ENCODE measurements at regions not wholly inside any gene's neighbourhood (a gene's known extent, or its start where the extent isn't known, plus 50 kb on each side); places are given as distances from the start of the nearest gene placed in this dataset.

DNA sequence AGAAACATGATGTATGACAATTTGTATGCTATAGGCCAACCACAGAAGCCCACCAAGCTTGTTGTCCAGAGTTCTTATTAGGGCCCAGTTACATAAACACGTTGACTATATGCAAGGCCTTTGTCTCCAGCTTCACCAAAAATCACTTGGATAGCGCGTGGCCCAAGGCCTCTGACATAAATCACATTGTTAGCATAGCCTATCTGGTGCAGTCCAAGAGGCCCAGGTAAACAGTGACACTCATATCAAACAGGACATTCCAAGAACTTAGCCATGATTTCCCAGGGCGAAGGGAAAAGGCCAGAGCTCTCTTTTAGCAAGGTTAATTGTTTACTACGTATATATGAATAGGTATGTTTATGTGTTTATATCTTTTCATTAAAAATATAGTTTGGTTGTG is 337.2 kb upstream of the CELF2 start:
- H3K36me3 ChIP-seq: no peaks in the 10 kb centered on the region
- no peak overlapping the region for H3K4me3 ChIP-seq
- no peaks in the 10 kb centered on the region for H3K4me1 ChIP-seq
- intact Hi-C loops (cut with DNase I): no loop called here
- no peaks in the 10 kb centered on the region for H3K27me3 ChIP-seq
- DNase-seq (ENCODE audit: extremely low spot score in 2 of 2): no peak
- TF ChIP-seq POLR2A (IDR thresholded peaks at IDR 0.05) (no peak), POLR2AphosphoS5 (IDR thresholded peaks at IDR 0.05; ENCODE audit: insufficient read depth in 1 of 2, low read depth in 1 of 2) (no peak), CTCF (IDR thresholded peaks at IDR 0.05) (no peak)
- H3K27ac ChIP-seq: no peak overlapping the region
- H3K9me3 ChIP-seq: no peaks in the 10 kb centered on the region

DNA sequence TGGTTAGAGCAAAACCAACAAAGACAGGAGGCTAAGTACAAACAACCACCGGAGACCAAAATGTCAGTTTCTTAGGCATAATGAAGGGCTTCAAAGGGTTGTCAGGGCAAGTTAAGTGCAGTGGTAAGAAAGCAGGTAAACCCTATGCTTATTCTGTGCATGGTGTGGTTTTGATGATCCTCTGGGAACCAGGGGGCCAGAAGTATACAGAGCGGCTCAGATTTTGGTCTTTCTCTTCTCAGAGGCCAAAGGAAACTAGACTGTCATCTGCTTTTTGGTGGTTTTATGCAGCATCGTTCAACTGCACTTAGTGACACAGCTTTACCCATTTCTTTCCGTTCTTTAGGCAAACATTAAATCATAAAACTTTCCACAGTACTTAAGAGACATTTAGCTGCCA is 332.7 kb upstream of the CELF2 start:
- H3K27ac ChIP-seq: no peak overlapping the region
- no peaks in the 10 kb centered on the region for H3K27me3 ChIP-seq
- H3K9me3 ChIP-seq: no peaks in the 10 kb centered on the region
- no peaks in the 10 kb centered on the region for H3K36me3 ChIP-seq
- no peak overlapping the region for H3K4me3 ChIP-seq
- TF ChIP-seq POLR2A (IDR thresholded peaks at IDR 0.05): no peak
- no peak for TF ChIP-seq CTCF (IDR thresholded peaks at IDR 0.05)
- no peak for TF ChIP-seq POLR2AphosphoS5 (IDR thresholded peaks at IDR 0.05; ENCODE audit: insufficient read depth in 1 of 2, low read depth in 1 of 2)
- intact Hi-C loops (cut with DNase I): no loop called here
- DNase-seq (ENCODE audit: extremely low spot score in 2 of 2): no peak
- no peaks in the 10 kb centered on the region for H3K4me1 ChIP-seq

DNA sequence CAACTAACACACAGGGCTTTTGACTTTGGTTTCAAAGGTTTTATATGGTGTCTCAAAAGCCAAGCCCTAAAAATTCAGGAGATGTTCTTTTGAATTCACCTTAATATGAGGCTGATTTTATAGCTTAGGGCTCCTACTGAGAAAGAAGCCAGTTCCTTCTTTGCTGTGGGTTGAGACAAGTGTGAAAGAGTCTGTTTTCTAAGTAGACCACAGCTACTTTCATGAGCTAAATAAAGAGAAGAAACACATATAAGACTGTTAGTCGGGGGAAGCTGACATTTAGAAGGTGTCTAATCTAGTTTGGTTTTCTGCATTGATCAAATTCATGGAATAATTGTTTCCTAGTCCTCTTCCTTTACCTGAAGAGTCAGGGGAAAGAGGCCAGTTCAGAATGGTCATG is 332.1 kb upstream of the CELF2 start:
- Histone ChIP-seq H3K27ac (no peak overlapping the region), H3K36me3 (no peaks in the 10 kb centered on the region), H3K9me3 (no peaks in the 10 kb centered on the region), H3K4me1 (no peaks in the 10 kb centered on the region), H3K27me3 (no peaks in the 10 kb centered on the region), H3K4me3 (no peak overlapping the region)
- intact Hi-C loops (cut with DNase I): no loop called here
- TF ChIP-seq POLR2AphosphoS5 (IDR thresholded peaks at IDR 0.05; ENCODE audit: insufficient read depth in 1 of 2, low read depth in 1 of 2) (no peak), CTCF (IDR thresholded peaks at IDR 0.05) (no peak), POLR2A (IDR thresholded peaks at IDR 0.05) (no peak)
- no peak for DNase-seq (ENCODE audit: extremely low spot score in 2 of 2)

GRCh38 chr10:10687751-10688150 is 329.9 kb upstream of the CELF2 start:
- Histone ChIP-seq H3K36me3 (no peaks in the 10 kb centered on the region), H3K4me3 (no peak overlapping the region), H3K27ac (no peak overlapping the region), H3K4me1 (no peaks in the 10 kb centered on the region), H3K9me3 (no peaks in the 10 kb centered on the region), H3K27me3 (no peaks in the 10 kb centered on the region)
- TF ChIP-seq CTCF (IDR thresholded peaks at IDR 0.05): no peak
- no peak for TF ChIP-seq POLR2AphosphoS5 (IDR thresholded peaks at IDR 0.05; ENCODE audit: insufficient read depth in 1 of 2, low read depth in 1 of 2)
- TF ChIP-seq POLR2A (IDR thresholded peaks at IDR 0.05): no peak
- intact Hi-C loops (cut with DNase I): no loop called here
- no peak for DNase-seq (ENCODE audit: extremely low spot score in 2 of 2)

DNA sequence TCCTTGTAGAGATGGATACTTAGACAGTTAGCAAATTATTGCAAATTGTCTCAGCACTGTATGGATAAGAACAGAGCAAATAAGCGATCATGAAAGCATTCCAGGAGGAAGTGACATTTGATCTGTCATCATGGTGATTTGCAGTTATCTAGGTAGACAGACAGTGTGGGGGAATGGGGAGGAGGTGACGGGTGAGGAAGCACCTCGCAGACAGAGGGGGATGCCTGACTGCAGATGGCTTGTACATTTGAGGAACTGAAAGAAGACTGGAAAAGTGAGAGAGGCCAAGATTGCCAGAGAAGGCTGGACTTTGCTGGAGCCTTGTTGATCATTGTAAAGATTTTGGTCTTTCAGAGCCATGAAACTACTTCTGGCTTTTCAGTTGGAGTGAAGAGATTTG is 318.2 kb upstream of the CELF2 start:
- H3K27ac ChIP-seq: no peak overlapping the region
- no peaks in the 10 kb centered on the region for H3K4me1 ChIP-seq
- DNase-seq (ENCODE audit: extremely low spot score in 2 of 2): no peak
- no peaks in the 10 kb centered on the region for H3K27me3 ChIP-seq
- TF ChIP-seq POLR2AphosphoS5 (IDR thresholded peaks at IDR 0.05; ENCODE audit: insufficient read depth in 1 of 2, low read depth in 1 of 2): no peak
- TF ChIP-seq CTCF (IDR thresholded peaks at IDR 0.05): no peak
- no peak for TF ChIP-seq POLR2A (IDR thresholded peaks at IDR 0.05)
- no peaks in the 10 kb centered on the region for H3K9me3 ChIP-seq
- intact Hi-C loops (cut with DNase I): no loop called here
- H3K4me3 ChIP-seq: no peak overlapping the region
- H3K36me3 ChIP-seq: no peaks in the 10 kb centered on the region
